HepG2 (cell line): ENCODE measurements at regions not wholly inside any gene's neighbourhood (a gene's known extent, or its start where the extent isn't known, plus 50 kb on each side); places are given as distances from the start of the nearest gene placed in this dataset.

Experiments
- ATAC-seq: fragments of 200-7000 bp; cut with Tn5 transposase; 3 replicates; pipeline ENCODE4 v1.9.1; 2020; ENCODE audit warnings: mild to moderate bottlenecking, moderate library complexity
- BruUV-seq: library from RNA; stranded (reverse); fragments of 400-500 nt; replicated peaks from 2 replicates; lab custom pipeline; 2021; lab: Mats Ljungman, UMichigan
- CTCF ChIA-PET: fragments of 300-600 bp; formaldehyde crosslinking; extraction: SDS; loops from one replicate; lab custom pipeline; 2021; ENCODE audit warnings: low total read pairs, inconsistent platforms, low intra/inter-chr PET ratio; lab: Yijun Ruan, JAX
- POLR2A ChIA-PET: fragments of 350-600 bp; sonication (Branson Sonifier 250); formaldehyde crosslinking; loops from one replicate; lab custom pipeline; 2020; ENCODE audit warnings: antibody characterized with exemption, inconsistent platforms; lab: Yijun Ruan, JAX
- DNase-seq: peaks from one replicate; pipeline ENCODE4 v3.0.0-alpha.2; 2015; ENCODE audit warnings: low spot score
- FAIRE-seq: peaks from 3 replicates; lab custom pipeline; 2011; peaks lifted over from hg19 to GRCh38; lab: Jason Lieb, UNC
- H2AFZ ChIP-seq: one replicate; pipeline ENCODE4 v1.6.1; 2011; ENCODE audit warnings: low read length, inconsistent platforms
- H3K27ac ChIP-seq: fragments of 300-600 bp; 3 replicates; pipeline ENCODE4 v1.8.0; 2011; ENCODE audit warnings: mixed run types, mild to moderate bottlenecking, mixed read lengths, low read length, inconsistent platforms; ENCODE audit not compliant: insufficient read depth; ENCODE audit errors: extremely low read length
- H3K27me3 ChIP-seq, 2 experiments: fragments of 200-600 bp in 1 of 2; 2 replicates in 1 of 2; 3 replicates in 1 of 2; pipeline versions ENCODE4 v1.6.0 to v1.8.0; 2011; ENCODE audit warnings: low read length in 2 of 2, mild to moderate bottlenecking in 2 of 2, moderate library complexity in 2 of 2, inconsistent platforms in 1 of 2; ENCODE audit not compliant: insufficient read depth in 2 of 2, control insufficient read depth in 1 of 2
- H3K36me3 ChIP-seq, 2 experiments: fragments of 200-600 bp in 1 of 2; replicated peaks in 1 of 2; 2 replicates in 1 of 2; 3 replicates in 1 of 2; pipeline versions ENCODE4 v1.5.1 to v1.8.0; 2011; ENCODE audit warnings: low read length in 2 of 2, inconsistent platforms in 1 of 2; ENCODE audit not compliant: insufficient read depth in 2 of 2, control insufficient read depth in 1 of 2
- H3K4me1 ChIP-seq: 2 replicates; pipeline ENCODE4 v1.5.1; 2012; ENCODE audit warnings: low read length, inconsistent platforms; ENCODE audit not compliant: insufficient read depth
- H3K4me2 ChIP-seq: 2 replicates; pipeline ENCODE4 v1.6.0; 2011; ENCODE audit warnings: low read depth, low read length, inconsistent platforms
- H3K4me3 ChIP-seq, 3 experiments: fragments of 200-600 bp in 1 of 3; sonication (generic), shearing (Covaris generic) in 1 of 3; replicated peaks in 1 of 3; 2 replicates each; pipeline ENCODE4 v1.5.1; 2011 to 2016; ENCODE audit warnings: low read length in 3 of 3, inconsistent platforms in 2 of 3, low read depth in 2 of 3, mild to moderate bottlenecking in 2 of 3, control low read depth in 1 of 3, mixed read lengths in 1 of 3; ENCODE audit not compliant: insufficient read depth in 1 of 3
- H3K79me2 ChIP-seq: one replicate; pipeline ENCODE4 v1.6.1; 2011; ENCODE audit warnings: low read length, inconsistent platforms; ENCODE audit not compliant: insufficient read depth
- H3K9ac ChIP-seq: 2 replicates; pipeline ENCODE4 v1.6.0; 2011; ENCODE audit warnings: mild to moderate bottlenecking, low read depth, low read length, inconsistent platforms; ENCODE audit not compliant: insufficient read depth
- H3K9me3 ChIP-seq: 2 replicates; pipeline ENCODE4 v1.5.1; 2012; ENCODE audit warnings: mild to moderate bottlenecking, low read length
- H4K20me1 ChIP-seq: 2 replicates; pipeline ENCODE4 v1.6.0; 2011; ENCODE audit warnings: inconsistent platforms, mild to moderate bottlenecking, low read length, moderate library complexity; ENCODE audit not compliant: insufficient read depth
- DPF2 ChIP-seq: sonication (generic); formaldehyde crosslinking; IDR thresholded peaks from 2 replicates; pipeline ENCODE4 v1.4.0; 2020; ENCODE audit warnings: mild to moderate bottlenecking, low read depth, missing genetic modification reagents, borderline replicate concordance
- FOXJ3 ChIP-seq: sonication (generic); formaldehyde crosslinking; IDR thresholded peaks from 2 replicates; pipeline ENCODE4 v1.4.0; 2020; ENCODE audit warnings: missing genetic modification reagents, mild to moderate bottlenecking, borderline replicate concordance
- ZBTB38 ChIP-seq: sonication (generic); formaldehyde crosslinking; IDR thresholded peaks from 2 replicates; pipeline ENCODE4 v1.5.1; 2020; ENCODE audit warnings: mild to moderate bottlenecking, missing genetic modification reagents
- ZNF576 ChIP-seq: sonication (generic); formaldehyde crosslinking; IDR thresholded peaks from 2 replicates; pipeline ENCODE4 v1.4.0; 2020; ENCODE audit warnings: mild to moderate bottlenecking, missing genetic modification reagents
- ZNF746 ChIP-seq: sonication (generic); formaldehyde crosslinking; IDR thresholded peaks from 2 replicates; pipeline ENCODE4 v1.8.0; 2022; ENCODE audit warnings: mild to moderate bottlenecking, missing genetic modification reagents
- WGBS: methylation state at CpG from one replicate; pipeline ENCODE4 v1.1.6; 2017; ENCODE audit warnings: low lambda C conversion rate; 5-methylcytosine and 5-hydroxymethylcytosine counted together
- in situ Hi-C: cut with HindIII; loops from 2 replicates; pipeline ENCODE4 v1.10.0; 2017; ENCODE audit warnings: low pct_unique_long_range_greater_than_20kb; ENCODE audit not compliant: extremely low pct_ligation_motif_present
- intact Hi-C: fragments of 100-400 bp; cut with micrococcal nuclease; formaldehyde crosslinking; loops from one replicate; pipeline ENCODE4 v1.10.0; 2022; ENCODE audit not compliant: unreplicated experiment
- TF ChIP-seq, protein P1 (sequence below): sonication (generic); formaldehyde crosslinking; IDR thresholded peaks from 2 replicates; pipeline ENCODE4 v1.8.1; 2023; ENCODE audit warnings: missing genetic modification reagents, inconsistent platforms, borderline replicate concordance
- TF ChIP-seq, protein P2 (sequence below): sonication (generic); formaldehyde crosslinking; IDR thresholded peaks from 2 replicates; pipeline ENCODE4 v1.4.0; 2020; ENCODE audit warnings: mild to moderate bottlenecking, missing genetic modification reagents

- Histone ChIP-seq H3K27ac (no peak overlapping the region), H3K4me2 (no peak overlapping the region)
- ATAC-seq: no peak
Measured at GRCh38 chr17:68704871-68705713, 103.9 kb upstream of the FAM20A start.

DNA sequence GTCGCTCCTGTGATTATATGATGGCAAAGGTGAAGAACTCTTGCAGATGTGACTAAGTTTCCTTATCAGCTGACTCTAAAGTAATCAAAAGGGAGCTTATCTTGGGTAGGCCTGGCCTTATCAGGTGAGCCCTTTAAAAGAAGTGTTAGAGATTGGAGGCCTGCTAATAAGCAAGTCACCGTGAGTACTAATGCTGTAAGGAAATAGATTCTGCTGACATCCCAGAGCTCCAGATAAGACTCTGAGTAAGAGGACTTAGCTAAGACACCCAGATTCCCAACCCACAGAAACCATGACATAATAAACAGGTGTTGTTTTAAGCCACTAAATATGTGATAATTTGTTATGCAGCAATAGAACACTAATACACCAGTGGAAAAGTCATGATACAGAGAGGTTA is 99.9 kb upstream of the FAM20A start:
- intact Hi-C loops (no loop called here), in situ Hi-C loops (no loop called here)
- Histone ChIP-seq H3K27ac (no peak overlapping the region), H4K20me1 (no peaks in the 10 kb centered on the region), H3K9ac (no peak overlapping the region), H3K9me3 (no peaks in the 10 kb centered on the region), H3K4me1 (peaks cover 8% of the 10 kb centered on the region), H3K36me3 (no peaks in the 10 kb centered on the region), H3K4me3 (no peak overlapping the region), H3K27me3 (no peaks in the 10 kb centered on the region; a peak in 1 of 5 replicates), H3K4me2 (no peak overlapping the region), H2AFZ (no peak overlapping the region), H3K79me2 (no peaks in the 10 kb centered on the region)
- CTCF ChIA-PET: no interaction called here
- FAIRE-seq (no peak), DNase-seq (no peak), ATAC-seq (no peak)
- no TSS peak for BruUV-seq
- WGBS: 0% methylated on average over 2 of the region's 2 CpGs
- POLR2A ChIA-PET: no interaction called here
- no peak for TF ChIP-seq FOXJ3 (CRISPR knock-in tag)
- no peak for TF ChIP-seq DPF2 (CRISPR knock-in tag)
- TF ChIP-seq, protein P1, sequence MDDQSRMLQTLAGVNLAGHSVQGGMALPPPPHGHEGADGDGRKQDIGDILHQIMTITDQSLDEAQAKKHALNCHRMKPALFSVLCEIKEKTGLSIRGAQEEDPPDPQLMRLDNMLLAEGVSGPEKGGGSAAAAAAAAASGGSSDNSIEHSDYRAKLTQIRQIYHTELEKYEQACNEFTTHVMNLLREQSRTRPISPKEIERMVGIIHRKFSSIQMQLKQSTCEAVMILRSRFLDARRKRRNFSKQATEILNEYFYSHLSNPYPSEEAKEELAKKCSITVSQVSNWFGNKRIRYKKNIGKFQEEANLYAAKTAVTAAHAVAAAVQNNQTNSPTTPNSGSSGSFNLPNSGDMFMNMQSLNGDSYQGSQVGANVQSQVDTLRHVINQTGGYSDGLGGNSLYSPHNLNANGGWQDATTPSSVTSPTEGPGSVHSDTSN (CRISPR knock-in tag): no peak
- TF ChIP-seq ZNF746 (CRISPR knock-in tag): no peak
- TF ChIP-seq, protein P2, sequence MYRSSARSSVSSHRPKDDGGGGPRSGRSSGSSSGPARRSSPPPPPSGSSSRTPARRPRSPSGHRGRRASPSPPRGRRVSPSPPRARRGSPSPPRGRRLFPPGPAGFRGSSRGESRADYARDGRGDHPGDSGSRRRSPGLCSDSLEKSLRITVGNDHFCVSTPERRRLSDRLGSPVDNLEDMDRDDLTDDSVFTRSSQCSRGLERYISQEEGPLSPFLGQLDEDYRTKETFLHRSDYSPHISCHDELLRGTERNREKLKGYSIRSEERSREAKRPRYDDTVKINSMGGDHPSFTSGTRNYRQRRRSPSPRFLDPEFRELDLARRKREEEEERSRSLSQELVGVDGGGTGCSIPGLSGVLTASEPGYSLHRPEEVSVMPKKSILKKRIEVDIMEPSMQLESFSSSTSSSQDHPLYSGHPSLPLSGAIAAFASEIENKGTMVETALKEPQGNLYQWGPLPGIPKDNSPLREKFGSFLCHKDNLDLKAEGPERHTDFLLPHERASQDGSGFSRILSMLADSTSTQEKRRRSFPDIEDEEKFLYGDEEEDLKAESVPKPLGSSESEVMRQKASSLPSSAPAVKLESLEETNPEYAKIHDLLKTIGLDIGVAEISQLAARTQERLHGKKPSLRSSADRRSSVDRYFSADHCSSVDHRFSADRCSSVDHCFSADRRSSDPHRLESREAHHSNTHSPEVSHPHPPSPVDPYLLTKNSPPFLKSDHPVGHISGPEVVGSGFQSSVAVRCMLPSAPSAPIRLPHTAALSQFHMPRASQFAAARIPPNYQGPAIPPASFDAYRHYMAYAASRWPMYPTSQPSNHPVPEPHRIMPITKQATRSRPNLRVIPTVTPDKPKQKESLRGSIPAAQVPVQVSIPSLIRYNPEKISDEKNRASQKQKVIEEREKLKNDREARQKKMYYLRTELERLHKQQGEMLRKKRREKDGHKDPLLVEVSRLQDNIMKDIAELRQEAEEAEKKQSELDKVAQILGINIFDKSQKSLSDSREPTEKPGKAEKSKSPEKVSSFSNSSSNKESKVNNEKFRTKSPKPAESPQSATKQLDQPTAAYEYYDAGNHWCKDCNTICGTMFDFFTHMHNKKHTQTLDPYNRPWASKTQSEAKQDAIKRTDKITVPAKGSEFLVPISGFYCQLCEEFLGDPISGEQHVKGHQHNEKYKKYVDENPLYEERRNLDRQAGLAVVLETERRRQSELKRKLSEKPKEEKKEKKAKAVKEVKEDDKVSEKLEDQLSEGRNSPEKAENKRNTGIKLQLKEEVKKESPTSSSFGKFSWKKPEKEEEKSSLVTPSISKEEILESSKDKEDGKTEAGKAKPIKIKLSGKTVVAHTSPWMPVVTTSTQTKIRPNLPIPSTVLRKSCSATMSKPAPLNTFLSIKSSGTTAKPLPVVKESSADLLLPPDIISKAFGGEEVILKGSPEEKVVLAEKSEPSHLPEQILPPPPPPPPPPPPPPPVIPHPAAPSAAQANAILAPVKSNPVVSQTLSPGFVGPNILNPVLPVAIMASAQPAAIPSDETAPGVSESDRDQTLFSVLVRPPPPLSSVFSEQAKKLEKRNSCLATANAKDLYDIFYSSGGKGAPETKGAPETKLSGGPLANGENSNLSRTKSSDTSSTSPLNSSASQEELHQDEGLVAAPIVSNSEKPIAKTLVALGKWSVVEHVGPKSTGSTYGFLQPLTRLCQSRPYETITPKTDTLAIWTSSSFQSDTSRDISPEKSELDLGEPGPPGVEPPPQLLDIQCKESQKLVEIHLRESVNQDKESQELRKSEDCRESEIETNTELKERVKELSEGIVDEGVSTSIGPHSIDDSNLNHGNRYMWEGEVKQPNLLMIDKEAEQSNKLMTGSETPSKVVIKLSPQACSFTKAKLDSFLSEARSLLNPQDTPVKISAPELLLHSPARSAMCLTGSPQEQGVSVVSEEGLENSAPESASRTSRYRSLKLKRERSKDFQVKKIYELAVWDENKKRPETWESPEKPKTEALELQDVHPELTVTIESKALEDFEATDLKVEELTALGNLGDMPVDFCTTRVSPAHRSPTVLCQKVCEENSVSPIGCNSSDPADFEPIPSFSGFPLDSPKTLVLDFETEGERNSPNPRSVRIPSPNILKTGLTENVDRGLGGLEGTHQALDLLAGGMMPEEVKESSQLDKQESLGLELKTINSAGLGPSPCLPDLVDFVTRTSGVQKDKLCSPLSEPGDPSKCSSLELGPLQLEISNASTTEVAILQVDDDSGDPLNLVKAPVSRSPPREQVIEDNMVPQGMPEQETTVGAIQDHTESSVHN (CRISPR knock-in tag): no peak

More at GRCh38 chr17:68704871-68705713, 103.9 kb upstream of the FAM20A start:
- no TSS peak for BruUV-seq
- no peaks in the 10 kb centered on the region for H3K4me1 ChIP-seq
- no peaks in the 10 kb centered on the region for H3K9me3 ChIP-seq
- no peaks in the 10 kb centered on the region for H3K36me3 ChIP-seq
- no peaks in the 10 kb centered on the region for H3K79me2 ChIP-seq
- WGBS: 39% methylated on average over 11 of the region's 11 CpGs
- ChIA-PET CTCF (no interaction called here), POLR2A (interaction anchor here (0.6 kb wide), 1 partner anchor 67 kb away, joined by 3 read pairs; no protein-coding TSS in a partner anchor)
- TF ChIP-seq ZBTB38 (no peak), ZNF576 (CRISPR knock-in tag) (no peak)
- no peak overlapping the region for H3K9ac ChIP-seq
- intact Hi-C loops: no loop called here
- in situ Hi-C loops: no loop called here
- H3K27me3 ChIP-seq: no peaks in the 10 kb centered on the region; a peak in 1 of 5 replicates
- H4K20me1 ChIP-seq: no peaks in the 10 kb centered on the region
- no peak overlapping the region for H3K4me3 ChIP-seq
- no peak overlapping the region for H2AFZ ChIP-seq
- no peak for DNase-seq
- FAIRE-seq: no peak
